Right renal pelvis (tissue), 4 donors: ENCODE measurements at regions not wholly inside any gene's neighbourhood (a gene's known extent, or its start where the extent isn't known, plus 50 kb on each side); places are given as distances from the start of the nearest gene placed in this dataset.

Source experiments
- DNase-seq, 4 donors: peaks; one replicate each; pipeline ENCODE4 v3.0.0-alpha.2; 2013; ENCODE audit warnings: low read depth in 4 of 4, low spot score in 3 of 4, missing footprints in 1 of 4

DNA sequence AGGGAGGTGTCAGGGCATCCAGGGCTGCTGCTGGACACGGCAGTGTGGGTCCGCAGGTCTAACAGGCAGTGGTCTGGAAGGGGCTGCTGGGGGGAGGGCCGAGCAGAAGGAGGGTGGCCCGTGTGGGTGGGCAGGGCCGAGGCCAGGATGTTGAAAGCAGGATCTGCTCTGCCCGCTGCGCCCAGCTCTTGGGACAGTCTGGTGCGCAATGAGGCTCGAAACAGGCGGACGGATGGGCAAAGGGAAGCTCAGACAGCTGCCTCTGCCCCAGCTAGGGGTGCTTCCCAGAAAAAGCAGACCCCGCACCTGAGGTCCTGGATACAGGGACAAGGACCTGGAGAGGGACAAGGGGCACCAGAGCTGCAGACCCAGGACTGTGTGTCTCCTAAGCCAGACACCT lies 121.3 kb downstream of the FAM53A start:
- DNase-seq = no peak

DNA sequence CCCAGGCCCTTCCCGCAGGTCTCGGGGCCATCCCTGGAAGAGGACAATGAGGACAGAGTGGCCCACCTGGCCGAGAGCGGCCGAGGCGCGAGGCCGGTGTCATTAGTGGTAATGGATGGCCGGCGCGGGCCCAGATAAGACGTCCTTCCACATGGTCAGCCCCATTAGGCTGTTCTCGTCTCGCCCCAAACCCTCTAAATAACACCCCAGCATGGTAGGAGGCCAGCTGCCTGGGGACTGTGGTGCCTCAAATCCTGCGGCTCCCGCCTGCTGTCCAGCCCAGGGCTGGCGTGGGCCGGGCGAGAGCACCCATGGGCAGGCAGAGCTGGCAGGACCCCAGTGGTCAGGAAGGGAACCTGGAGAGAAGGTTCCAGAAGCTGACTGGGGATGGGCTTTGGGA lies 121.7 kb downstream of the FAM53A start:
- DNase-seq = no peak

GRCh38 chr4:1561286-1561990 lies 122.7 kb downstream of the FAM53A start:
- no peak for DNase-seq

- no peak for DNase-seq
Observed at GRCh38 chr4:1559896-1560650, 124.0 kb downstream of the FAM53A start.

- DNase-seq = no peak
Observed at GRCh38 chr4:1558205-1558604, 125.9 kb downstream of the FAM53A start.

GRCh38 chr4:1557221-1557597 lies 126.9 kb downstream of the FAM53A start:
- DNase-seq = no peak

GRCh38 chr4:1556541-1557220 lies 127.4 kb downstream of the FAM53A start:
- no peak for DNase-seq

- no peak for DNase-seq
Observed at GRCh38 chr4:1554876-1555265, 129.2 kb downstream of the FAM53A start.

GRCh38 chr4:1554246-1554875 lies 129.8 kb downstream of the FAM53A start:
- no peak for DNase-seq

- DNase-seq = no peak
Observed at GRCh38 chr4:1553365-1553764, 130.7 kb downstream of the FAM53A start.

- no peak for DNase-seq
Observed at GRCh38 chr4:1552451-1552850, 131.7 kb downstream of the FAM53A start.

DNA sequence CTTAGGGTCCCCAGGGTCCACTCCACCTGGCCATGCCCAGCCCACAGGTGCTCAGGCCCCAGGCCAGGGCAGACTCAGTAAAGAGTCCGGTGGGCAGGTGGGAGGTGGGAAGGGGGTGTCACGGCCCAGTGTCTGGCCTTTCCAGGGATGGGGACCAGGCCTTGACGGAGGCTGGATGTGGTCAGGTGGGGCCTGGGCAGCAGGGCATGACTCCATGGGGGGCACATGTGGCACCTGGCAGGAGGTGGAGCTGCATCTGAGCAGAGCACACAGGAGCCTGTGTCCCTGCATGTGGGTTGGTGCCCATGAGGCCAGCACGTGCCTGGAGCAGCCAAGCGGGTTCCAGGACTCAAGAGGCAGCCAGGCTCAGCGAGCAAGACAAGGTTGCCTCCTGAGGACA lies 132.9 kb downstream of the FAM53A start:
- DNase-seq = no peak

- peak; percentile 21 to 69 (median 42) for DNase-seq
Observed at GRCh38 chr4:1550122-1551070, 133.7 kb downstream of the FAM53A start.

- no peak for DNase-seq
Observed at GRCh38 chr4:1549638-1550035, 134.5 kb downstream of the FAM53A start.

DNA sequence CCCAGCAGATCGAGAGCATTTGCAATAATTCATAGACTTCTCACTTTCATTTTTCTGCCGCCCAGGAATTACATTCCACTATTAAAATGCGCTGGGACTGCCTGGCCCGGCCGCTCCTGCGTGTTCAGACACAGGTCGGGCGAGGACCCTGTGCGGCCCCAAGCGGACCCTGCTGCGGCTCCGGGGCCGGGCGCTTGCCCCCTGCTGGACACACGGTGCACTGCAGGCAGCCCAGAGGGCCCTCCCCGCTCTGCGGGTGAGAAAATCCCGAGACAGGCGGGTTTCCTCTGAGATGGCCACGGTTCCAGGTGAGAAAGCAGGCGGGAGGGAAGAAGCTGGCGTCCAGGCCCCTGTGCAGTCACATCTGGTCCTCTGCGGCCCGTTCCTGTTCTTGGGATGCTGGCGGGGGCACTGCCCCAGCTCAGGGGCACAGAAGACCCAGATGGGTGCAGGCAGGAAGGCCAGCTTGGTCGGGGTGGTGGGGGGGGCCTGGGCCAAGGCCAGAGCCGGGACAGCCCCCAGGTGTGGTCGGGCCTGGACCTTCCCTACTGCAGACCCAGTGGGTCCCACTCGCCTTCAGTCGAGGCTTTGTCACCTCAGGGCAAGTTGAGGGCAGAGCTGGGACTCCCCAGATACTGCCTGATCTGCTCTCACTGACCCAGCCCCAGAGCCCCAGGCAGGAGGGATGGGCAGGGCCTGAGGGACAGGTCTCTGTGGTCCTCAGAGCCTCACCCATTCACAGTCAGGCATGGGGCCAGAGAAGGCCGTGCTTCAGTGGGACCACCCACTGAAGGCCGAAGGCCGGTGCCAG lies 135.1 kb downstream of the FAM53A start:
- peak in 1 of 4 donors; percentile 10 for DNase-seq

DNA sequence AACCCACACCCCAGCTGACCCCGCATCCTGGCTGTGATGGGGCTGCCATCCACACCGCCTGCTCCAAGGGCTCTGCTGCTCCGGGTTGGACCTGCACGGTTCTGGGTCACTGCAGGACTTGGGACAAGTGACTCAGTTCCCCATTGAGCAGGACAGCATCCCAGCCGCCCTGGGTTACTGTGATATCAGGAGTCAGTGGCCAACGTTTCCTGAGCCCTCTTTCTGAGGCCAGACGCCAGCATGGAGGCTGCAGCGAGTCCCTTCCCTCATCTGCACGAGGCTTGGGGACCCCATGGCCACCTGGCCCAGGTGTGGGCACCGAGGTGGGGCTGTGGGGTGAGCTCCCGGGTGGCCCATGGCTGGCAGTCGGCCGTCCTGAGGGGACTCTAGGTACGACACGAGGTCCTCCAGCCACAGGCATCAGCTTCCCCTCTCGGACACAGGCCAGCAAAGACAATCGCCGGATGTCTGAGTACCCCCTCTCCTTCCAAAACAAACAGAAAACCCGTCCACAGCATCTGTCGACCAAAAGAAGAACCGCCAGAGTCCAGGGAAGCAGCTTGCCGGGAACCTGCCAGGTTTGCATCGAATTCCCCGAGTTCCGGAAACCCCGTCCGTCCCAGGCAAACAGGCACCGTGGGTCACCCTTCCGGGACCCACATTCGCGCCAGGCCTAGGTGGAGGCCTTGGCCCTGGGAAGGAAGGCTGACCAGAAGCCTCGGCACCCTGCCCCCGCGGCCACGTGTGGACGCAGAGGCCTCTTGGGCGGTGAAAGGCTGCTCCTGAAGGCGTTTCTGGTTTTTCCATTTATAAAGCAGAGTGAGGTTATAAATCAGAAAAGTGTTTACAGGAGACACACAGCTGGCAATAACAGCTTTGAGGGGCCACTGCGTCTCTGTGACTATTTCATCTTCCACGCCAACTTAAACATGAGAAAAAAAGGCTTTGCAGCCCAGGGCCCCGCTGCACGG lies 136.0 kb downstream of the FAM53A start:
- peak in 3 of 4 donors; percentile 22 to 38 (median 29) for DNase-seq

GRCh38 chr4:1547131-1547855 lies 136.8 kb downstream of the FAM53A start:
- no peak for DNase-seq
